Panc1 (cell line): ENCODE measurements at regions not wholly inside any gene's neighbourhood (a gene's known extent, or its start where the extent isn't known, plus 50 kb on each side); places are given as distances from the start of the nearest gene placed in this dataset.

ENCODE experiments used
- ATAC-seq: fragments of 200-7000 bp; cut with Tn5 transposase; 2 replicates; pipeline ENCODE4 v1.9.1; 2020; ENCODE audit warnings: mild to moderate bottlenecking, moderate library complexity
- BruUV-seq: library from RNA; stranded (reverse); fragments of 400-500 nt; replicated peaks from 2 replicates; lab custom pipeline; 2021; lab: Mats Ljungman, UMichigan
- CTCF ChIA-PET: fragments of 300-600 bp; sonication (Branson Sonifier 250); formaldehyde crosslinking; loops from one replicate; lab custom pipeline; 2022; ENCODE audit warnings: antibody characterized with exemption; lab: Charles Lee
- POLR2A ChIA-PET: fragments of 300-600 bp; sonication (Branson Sonifier 250); formaldehyde crosslinking; loops from one replicate; lab custom pipeline; 2022; ENCODE audit warnings: antibody characterized with exemption; lab: Charles Lee
- DNase-seq: peaks from one replicate; pipeline ENCODE4 v3.0.0-alpha.2; 2010; ENCODE audit warnings: low read depth, low spot score
- H3K27ac ChIP-seq: 2 replicates; pipeline ENCODE4 v1.5.1; 2011; ENCODE audit warnings: mild to moderate bottlenecking, low read length, inconsistent platforms
- H3K27me3 ChIP-seq: fragments of 200-500 bp; sonication (Bioruptor generic); 2 replicates; pipeline ENCODE4 v1.6.0; 2014; ENCODE audit warnings: low read length, inconsistent platforms; ENCODE audit not compliant: control insufficient read depth, insufficient read depth
- H3K36me3 ChIP-seq: fragments of 200-500 bp; sonication (Bioruptor generic); 2 replicates; pipeline ENCODE4 v1.5.1; 2014; ENCODE audit warnings: inconsistent platforms, mild to moderate bottlenecking, low read length, moderate library complexity; ENCODE audit not compliant: control insufficient read depth, insufficient read depth
- H3K4me1 ChIP-seq: 2 replicates; pipeline ENCODE4 v1.5.1; 2011; ENCODE audit warnings: inconsistent platforms, mild to moderate bottlenecking, low read length, moderate library complexity; ENCODE audit not compliant: control insufficient read depth, insufficient read depth
- H3K4me3 ChIP-seq, 2 experiments: 2 replicates each; pipeline ENCODE4 v1.5.1; 2011 to 2012; ENCODE audit warnings: low read depth in 2 of 2, low read length in 2 of 2, mild to moderate bottlenecking in 2 of 2, inconsistent platforms in 1 of 2, moderate library complexity in 1 of 2
- H3K9me3 ChIP-seq: fragments of 200-500 bp; sonication (Bioruptor generic); 2 replicates; pipeline ENCODE4 v1.5.1; 2014; ENCODE audit warnings: low read depth, mild to moderate bottlenecking, inconsistent platforms, low read length, moderate library complexity; ENCODE audit not compliant: control insufficient read depth, insufficient read depth
- POLR2AphosphoS5 ChIP-seq: IDR thresholded peaks from 2 replicates; pipeline ENCODE4 v1.6.1; 2012; ENCODE audit warnings: mild to moderate bottlenecking, low read depth, low read length, moderate library complexity
- SIN3A ChIP-seq: IDR thresholded peaks from 2 replicates; pipeline ENCODE4 v1.6.1; 2012; ENCODE audit warnings: low read depth, mild to moderate bottlenecking, low read length, moderate library complexity, borderline replicate concordance; ENCODE audit not compliant: insufficient read depth
- TCF7L2 ChIP-seq: IDR thresholded peaks from 2 replicates; pipeline ENCODE4 v1.6.1; 2011; ENCODE audit warnings: mild to moderate bottlenecking, low read depth, low read length, inconsistent platforms
- in situ Hi-C: cut with HindIII; loops from 2 replicates; pipeline ENCODE4 v1.10.0; 2016; ENCODE audit warnings: low sequenced_read_pairs, low pct_unique_long_range_greater_than_20kb
- intact Hi-C: fragments of 100-400 bp; cut with micrococcal nuclease; formaldehyde crosslinking; loops from one replicate; pipeline ENCODE4 v1.10.0; 2022; ENCODE audit not compliant: unreplicated experiment
- TF ChIP-seq, protein P1 (sequence below): fragments of 450-650 bp; IDR thresholded peaks from 2 replicates; pipeline ENCODE4 v1.5.1; 2017; ENCODE audit warnings: mild to moderate bottlenecking
- TF ChIP-seq, protein P2 (sequence below), 2 experiments: IDR thresholded peaks; 2 replicates each; pipeline ENCODE4 v1.6.1; 2011 to 2012; ENCODE audit warnings: low read depth in 2 of 2, control low read depth in 1 of 2, low read length in 1 of 2, mild to moderate bottlenecking in 1 of 2, moderate library complexity in 1 of 2; ENCODE audit not compliant: insufficient read depth in 1 of 2

GRCh38 chr3:64353226-64353625 is 128.0 kb upstream of the PRICKLE2 start:
- no peaks in the 10 kb centered on the region for H3K4me1 ChIP-seq
- DNase-seq: no peak
- no peaks in the 10 kb centered on the region for H3K27me3 ChIP-seq
- no peak overlapping the region for H3K4me3 ChIP-seq
- ChIA-PET POLR2A (no interaction called here), CTCF (no interaction called here)
- in situ Hi-C loops: no loop called here
- no peaks in the 10 kb centered on the region for H3K9me3 ChIP-seq
- TF ChIP-seq, protein P1, sequence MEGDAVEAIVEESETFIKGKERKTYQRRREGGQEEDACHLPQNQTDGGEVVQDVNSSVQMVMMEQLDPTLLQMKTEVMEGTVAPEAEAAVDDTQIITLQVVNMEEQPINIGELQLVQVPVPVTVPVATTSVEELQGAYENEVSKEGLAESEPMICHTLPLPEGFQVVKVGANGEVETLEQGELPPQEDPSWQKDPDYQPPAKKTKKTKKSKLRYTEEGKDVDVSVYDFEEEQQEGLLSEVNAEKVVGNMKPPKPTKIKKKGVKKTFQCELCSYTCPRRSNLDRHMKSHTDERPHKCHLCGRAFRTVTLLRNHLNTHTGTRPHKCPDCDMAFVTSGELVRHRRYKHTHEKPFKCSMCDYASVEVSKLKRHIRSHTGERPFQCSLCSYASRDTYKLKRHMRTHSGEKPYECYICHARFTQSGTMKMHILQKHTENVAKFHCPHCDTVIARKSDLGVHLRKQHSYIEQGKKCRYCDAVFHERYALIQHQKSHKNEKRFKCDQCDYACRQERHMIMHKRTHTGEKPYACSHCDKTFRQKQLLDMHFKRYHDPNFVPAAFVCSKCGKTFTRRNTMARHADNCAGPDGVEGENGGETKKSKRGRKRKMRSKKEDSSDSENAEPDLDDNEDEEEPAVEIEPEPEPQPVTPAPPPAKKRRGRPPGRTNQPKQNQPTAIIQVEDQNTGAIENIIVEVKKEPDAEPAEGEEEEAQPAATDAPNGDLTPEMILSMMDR: no peak
- TF ChIP-seq, protein P2, sequence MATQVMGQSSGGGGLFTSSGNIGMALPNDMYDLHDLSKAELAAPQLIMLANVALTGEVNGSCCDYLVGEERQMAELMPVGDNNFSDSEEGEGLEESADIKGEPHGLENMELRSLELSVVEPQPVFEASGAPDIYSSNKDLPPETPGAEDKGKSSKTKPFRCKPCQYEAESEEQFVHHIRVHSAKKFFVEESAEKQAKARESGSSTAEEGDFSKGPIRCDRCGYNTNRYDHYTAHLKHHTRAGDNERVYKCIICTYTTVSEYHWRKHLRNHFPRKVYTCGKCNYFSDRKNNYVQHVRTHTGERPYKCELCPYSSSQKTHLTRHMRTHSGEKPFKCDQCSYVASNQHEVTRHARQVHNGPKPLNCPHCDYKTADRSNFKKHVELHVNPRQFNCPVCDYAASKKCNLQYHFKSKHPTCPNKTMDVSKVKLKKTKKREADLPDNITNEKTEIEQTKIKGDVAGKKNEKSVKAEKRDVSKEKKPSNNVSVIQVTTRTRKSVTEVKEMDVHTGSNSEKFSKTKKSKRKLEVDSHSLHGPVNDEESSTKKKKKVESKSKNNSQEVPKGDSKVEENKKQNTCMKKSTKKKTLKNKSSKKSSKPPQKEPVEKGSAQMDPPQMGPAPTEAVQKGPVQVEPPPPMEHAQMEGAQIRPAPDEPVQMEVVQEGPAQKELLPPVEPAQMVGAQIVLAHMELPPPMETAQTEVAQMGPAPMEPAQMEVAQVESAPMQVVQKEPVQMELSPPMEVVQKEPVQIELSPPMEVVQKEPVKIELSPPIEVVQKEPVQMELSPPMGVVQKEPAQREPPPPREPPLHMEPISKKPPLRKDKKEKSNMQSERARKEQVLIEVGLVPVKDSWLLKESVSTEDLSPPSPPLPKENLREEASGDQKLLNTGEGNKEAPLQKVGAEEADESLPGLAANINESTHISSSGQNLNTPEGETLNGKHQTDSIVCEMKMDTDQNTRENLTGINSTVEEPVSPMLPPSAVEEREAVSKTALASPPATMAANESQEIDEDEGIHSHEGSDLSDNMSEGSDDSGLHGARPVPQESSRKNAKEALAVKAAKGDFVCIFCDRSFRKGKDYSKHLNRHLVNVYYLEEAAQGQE (IDR thresholded peaks at IDR 0.05; ENCODE audit: insufficient read depth in 1 of 2, low read depth in 2 of 2, low read length in 1 of 2): no peak
- TF ChIP-seq TCF7L2: no peak
- no peak for TF ChIP-seq POLR2AphosphoS5
- TF ChIP-seq SIN3A: no peak
- no peak overlapping the region for H3K27ac ChIP-seq
- intact Hi-C loops: no loop called here
- no peak for ATAC-seq
- no TSS peak for BruUV-seq
- H3K36me3 ChIP-seq: no peaks in the 10 kb centered on the region

- DNase-seq: no peak
- no TSS peak for BruUV-seq
- H3K4me1 ChIP-seq: no peaks in the 10 kb centered on the region
Measured at GRCh38 chr3:64352639-64352992, 127.3 kb upstream of the PRICKLE2 start.

More at GRCh38 chr3:64352639-64352992, 127.3 kb upstream of the PRICKLE2 start:
- Histone ChIP-seq H3K27ac (no peak overlapping the region), H3K27me3 (no peaks in the 10 kb centered on the region), H3K36me3 (no peaks in the 10 kb centered on the region), H3K4me3 (no peak overlapping the region), H3K9me3 (no peaks in the 10 kb centered on the region)
- no peak for TF ChIP-seq POLR2AphosphoS5
- TF ChIP-seq, protein P2 (IDR thresholded peaks at IDR 0.05; ENCODE audit: insufficient read depth in 1 of 2, low read depth in 2 of 2, low read length in 1 of 2): no peak
- TF ChIP-seq, protein P1: no peak
- no peak for TF ChIP-seq TCF7L2
- no peak for TF ChIP-seq SIN3A
- in situ Hi-C loops (no loop called here), intact Hi-C loops (no loop called here)
- ATAC-seq: no peak
- CTCF ChIA-PET: no interaction called here
- POLR2A ChIA-PET: no interaction called here
